H1 (cell line): ENCODE measurements at regions not wholly inside any gene's neighbourhood (a gene's known extent, or its start where the extent isn't known, plus 50 kb on each side); places are given as distances from the start of the nearest gene placed in this dataset.

Source experiments
- CTCF ChIA-PET: fragments of 300-600 bp; sonication (Branson Sonifier 250); formaldehyde crosslinking; loops from one replicate; lab custom pipeline; 2021; ENCODE audit not compliant: partially characterized antibody; lab: Charles Lee
- POLR2A ChIA-PET: fragments of 300-600 bp; sonication (Branson Sonifier 250); formaldehyde crosslinking; loops from one replicate; lab custom pipeline; 2021; ENCODE audit warnings: inconsistent platforms; ENCODE audit not compliant: partially characterized antibody; lab: Charles Lee
- DNase-seq, 2 experiments: peaks; one replicate each; pipeline versions ENCODE4 v3.0.0 to v3.0.0-alpha.2; 2010 to 2022; ENCODE audit warnings: low spot score in 2 of 2, low read depth in 1 of 2, mixed read lengths in 1 of 2
- FAIRE-seq: peaks from 2 replicates; lab custom pipeline; 2011; peaks lifted over from hg19 to GRCh38; lab: Jason Lieb, UNC
- H2AFZ ChIP-seq: 2 replicates; pipeline ENCODE4 v1.8.1; 2012; ENCODE audit warnings: low read length, inconsistent platforms
- H2AK5ac ChIP-seq: 2 replicates; pipeline ENCODE4 v1.6.1; 2013; ENCODE audit warnings: low read depth, low read length
- H2BK120ac ChIP-seq: replicated peaks from 2 replicates; pipeline ENCODE3; 2013; ENCODE audit warnings: low read depth, low read length, inconsistent platforms
- H2BK12ac ChIP-seq: 2 replicates; pipeline ENCODE4 v1.6.1; 2013; ENCODE audit warnings: low read depth, low read length
- H2BK15ac ChIP-seq: 2 replicates; pipeline ENCODE4 v1.6.1; 2013; ENCODE audit warnings: low read length
- H2BK20ac ChIP-seq: 2 replicates; pipeline ENCODE4 v1.6.1; 2013; ENCODE audit warnings: low read length
- H2BK5ac ChIP-seq: 2 replicates; pipeline ENCODE4 v1.6.1; 2013; ENCODE audit warnings: low read depth, low read length
- H3K14ac ChIP-seq: 2 replicates; pipeline ENCODE4 v1.6.1; 2013; ENCODE audit warnings: inconsistent platforms; ENCODE audit not compliant: insufficient read length
- H3K18ac ChIP-seq: 2 replicates; pipeline ENCODE4 v1.6.1; 2013; ENCODE audit warnings: low read length; ENCODE audit errors: extremely low read depth
- H3K23ac ChIP-seq: 2 replicates; pipeline ENCODE4 v1.6.1; 2013; ENCODE audit warnings: inconsistent platforms; ENCODE audit not compliant: insufficient read length
- H3K23me2 ChIP-seq: 2 replicates; pipeline ENCODE4 v1.6.1; 2013; ENCODE audit warnings: low read depth, low read length
- H3K27ac ChIP-seq: 2 replicates; pipeline ENCODE4 v1.6.1; 2011; ENCODE audit warnings: low read depth, low read length, inconsistent platforms
- H3K27me3 ChIP-seq, 4 experiments: replicated peaks in 1 of 4; 1 replicate in 1 of 4; 2 replicates in 3 of 4; pipeline versions ENCODE4 v1.6.1 to v1.8.1; 2011 to 2013; ENCODE audit warnings: low read length in 3 of 4, mild to moderate bottlenecking in 3 of 4, inconsistent platforms in 2 of 4, mixed read lengths in 2 of 4, moderate library complexity in 1 of 4; ENCODE audit not compliant: control insufficient read depth in 3 of 4, insufficient read depth in 3 of 4; ENCODE audit errors: extremely low read depth in 1 of 4
- H3K36me3 ChIP-seq, 4 experiments: 2 replicates each; pipeline versions ENCODE4 v1.6.1 to v1.8.1; 2011 to 2013; ENCODE audit warnings: mild to moderate bottlenecking in 4 of 4, low read length in 3 of 4, moderate library complexity in 2 of 4, control low read depth in 1 of 4, inconsistent platforms in 1 of 4; ENCODE audit not compliant: insufficient read depth in 4 of 4, control insufficient read depth in 2 of 4
- H3K4ac ChIP-seq: replicated peaks from 2 replicates; pipeline ENCODE3; 2013; ENCODE audit warnings: low read length, low read depth, mixed read lengths, inconsistent platforms; ENCODE audit not compliant: insufficient read length
- H3K4me1 ChIP-seq, 4 experiments: replicated peaks in 1 of 4; 1 replicate in 1 of 4; 2 replicates in 3 of 4; pipeline versions ENCODE4 v1.6.1 to v1.8.1; 2011 to 2013; ENCODE audit warnings: low read length in 3 of 4, inconsistent platforms in 2 of 4, mixed read lengths in 1 of 4; ENCODE audit not compliant: insufficient read depth in 4 of 4, control insufficient read depth in 3 of 4
- H3K4me2 ChIP-seq, 2 experiments: 2 replicates each; pipeline versions ENCODE4 v1.6.1 to v1.8.1; 2011 to 2013; ENCODE audit warnings: low read depth in 2 of 2, low read length in 2 of 2, control low read depth in 1 of 2, inconsistent platforms in 1 of 2, mild to moderate bottlenecking in 1 of 2; ENCODE audit not compliant: insufficient read depth in 1 of 2
- H3K4me3 ChIP-seq, 4 experiments: fragments of 200-600, 300-600 bp in 1 of 4; sonication (generic), shearing (Covaris generic), sonication (Bioruptor Twin) in 1 of 4; 2 replicates each; pipeline versions ENCODE4 v1.5.1 to v1.8.1; 2011 to 2016; ENCODE audit warnings: low read length in 4 of 4, low read depth in 3 of 4, control low read depth in 2 of 4, inconsistent platforms in 2 of 4, mild to moderate bottlenecking in 2 of 4, mixed read lengths in 1 of 4, moderate library complexity in 1 of 4; ENCODE audit not compliant: insufficient read depth in 2 of 4; ENCODE audit errors: extremely low read depth in 1 of 4
- H3K56ac ChIP-seq: replicated peaks from 2 replicates; pipeline ENCODE3; 2013; ENCODE audit warnings: low read depth, mild to moderate bottlenecking, mixed read lengths, low read length, inconsistent platforms; ENCODE audit not compliant: insufficient read length
- H3K79me1 ChIP-seq: 2 replicates; pipeline ENCODE4 v1.6.1; 2013; ENCODE audit warnings: low read depth, low read length, control low read depth
- H3K79me2 ChIP-seq, 2 experiments: 2 replicates each; pipeline versions ENCODE4 v1.6.1 to v1.8.1; 2012 to 2013; ENCODE audit warnings: low read length in 2 of 2, mild to moderate bottlenecking in 2 of 2, inconsistent platforms in 1 of 2; ENCODE audit not compliant: insufficient read depth in 2 of 2, control insufficient read depth in 1 of 2
- H3K9ac ChIP-seq, 4 experiments: replicated peaks in 1 of 4; 1 replicate in 1 of 4; 2 replicates in 3 of 4; pipeline versions ENCODE4 v1.6.1 to v1.8.1; 2011 to 2013; ENCODE audit warnings: low read depth in 3 of 4, low read length in 3 of 4, control low read depth in 2 of 4, mild to moderate bottlenecking in 2 of 4, moderate library complexity in 2 of 4, inconsistent platforms in 1 of 4; ENCODE audit errors: extremely low read depth in 1 of 4
- H3K9me3 ChIP-seq, 2 experiments: 2 replicates each; pipeline versions ENCODE4 v1.6.1 to v1.8.1; 2012 to 2013; ENCODE audit warnings: mild to moderate bottlenecking in 2 of 2, moderate library complexity in 2 of 2, control low read depth in 1 of 2, inconsistent platforms in 1 of 2, low read depth in 1 of 2, low read length in 1 of 2, mixed read lengths in 1 of 2; ENCODE audit not compliant: insufficient read depth in 2 of 2
- H4K20me1 ChIP-seq, 2 experiments: replicated peaks in 1 of 2; 2 replicates each; pipeline versions ENCODE3 to v1.8.1; 2011 to 2013; ENCODE audit warnings: inconsistent platforms in 2 of 2, low read length in 2 of 2, mild to moderate bottlenecking in 1 of 2; ENCODE audit not compliant: insufficient read depth in 2 of 2, control insufficient read depth in 1 of 2
- H4K5ac ChIP-seq: 2 replicates; pipeline ENCODE4 v1.6.1; 2013; ENCODE audit warnings: low read length, low read depth, mixed read lengths, inconsistent platforms; ENCODE audit not compliant: insufficient read length
- H4K8ac ChIP-seq: 2 replicates; pipeline ENCODE4 v1.8.0; 2013; ENCODE audit warnings: mild to moderate bottlenecking, moderate library complexity, low read length, inconsistent platforms; ENCODE audit not compliant: insufficient read depth; ENCODE audit errors: extremely low read depth
- H4K91ac ChIP-seq: replicated peaks from 2 replicates; pipeline ENCODE3; 2013; ENCODE audit warnings: low read length, mixed read lengths, inconsistent platforms; ENCODE audit not compliant: insufficient read length
- CHD1 ChIP-seq: IDR thresholded peaks from 2 replicates; pipeline ENCODE4 v1.6.1; 2012; ENCODE audit warnings: low read depth, low read length, improper control_type of control experiment
- CREB1 ChIP-seq: IDR thresholded peaks from 2 replicates; pipeline ENCODE4 v1.6.1; 2012; ENCODE audit warnings: inconsistent platforms
- CTBP2 ChIP-seq: IDR thresholded peaks from 2 replicates; pipeline ENCODE4 v1.7.0; 2011; ENCODE audit warnings: borderline replicate concordance, mild to moderate bottlenecking, moderate library complexity, mixed read lengths, low read length; ENCODE audit not compliant: insufficient read depth, insufficient read length
- EGR1 ChIP-seq: IDR thresholded peaks from 2 replicates; pipeline ENCODE4 v1.6.1; 2011; ENCODE audit warnings: low read depth, low read length, borderline replicate concordance
- FOSL1 ChIP-seq: IDR thresholded peaks from 2 replicates; pipeline ENCODE4 v1.6.1; 2011; ENCODE audit warnings: mild to moderate bottlenecking, low read depth, low read length, moderate library complexity; ENCODE audit not compliant: insufficient read depth
- GABPA ChIP-seq: IDR thresholded peaks from 2 replicates; pipeline ENCODE4 v1.6.1; 2011; ENCODE audit warnings: mild to moderate bottlenecking, low read length, moderate library complexity, borderline replicate concordance; ENCODE audit not compliant: insufficient read depth
- GTF2F1 ChIP-seq: IDR thresholded peaks from 2 replicates; pipeline ENCODE4 v1.6.1; 2012; ENCODE audit warnings: low read depth, low read length, improper control_type of control experiment, borderline replicate concordance
- POLR2A ChIP-seq, 2 experiments: IDR thresholded peaks; 1 replicate in 1 of 2; 2 replicates in 1 of 2; pipeline ENCODE4 v1.6.1; 2011; ENCODE audit warnings: low read depth in 2 of 2, low read length in 2 of 2, mild to moderate bottlenecking in 2 of 2; ENCODE audit errors: control extremely low read depth in 1 of 2
- POLR2AphosphoS5 ChIP-seq: IDR thresholded peaks from 2 replicates; pipeline ENCODE4 v1.6.1; 2011; ENCODE audit warnings: low read depth, low read length
- SAP30 ChIP-seq: fragments of 300-600 bp; sonication (generic); IDR thresholded peaks from 2 replicates; pipeline ENCODE4 v1.7.1; 2012; ENCODE audit warnings: low read length, moderate library complexity, mild to moderate bottlenecking, inconsistent platforms; ENCODE audit not compliant: insufficient read depth, insufficient replicate concordance
- SP1 ChIP-seq: IDR thresholded peaks from 2 replicates; pipeline ENCODE4 v1.6.1; 2011; ENCODE audit warnings: low read depth, low read length
- SRF ChIP-seq: IDR thresholded peaks from 2 replicates; pipeline ENCODE4 v1.6.1; 2011; ENCODE audit warnings: mild to moderate bottlenecking, low read depth, low read length, moderate library complexity
- TBP ChIP-seq: IDR thresholded peaks from 2 replicates; pipeline ENCODE4 v1.6.1; 2011; ENCODE audit warnings: low read depth, low read length, improper control_type of control experiment
- WGBS, 2 experiments: shearing (Covaris generic) in 1 of 2; methylation state at CpG; one replicate each; pipeline versions ENCODE4 v1.1.6 to v1.1.7; 2013 to 2015; ENCODE audit warnings: low lambda C conversion rate in 2 of 2, mixed read lengths in 2 of 2, inconsistent platforms in 1 of 2, low coverage in 1 of 2, missing lambda C conversion rate in 1 of 2; ENCODE audit not compliant: insufficient replicate concordance in 2 of 2, insufficient coverage in 1 of 2, insufficient read length in 1 of 2; ENCODE audit errors: extremely low coverage in 1 of 2, missing lambda C conversion rate in 1 of 2; 5-methylcytosine and 5-hydroxymethylcytosine counted together

GRCh38 chr6:167409079-167409478 lies 84.2 kb downstream of the TTLL2 start:
- Histone ChIP-seq H4K5ac (no peak overlapping the region), H4K91ac (peak overlapping the region; percentile 13), H2BK5ac (no peak overlapping the region), H3K36me3 (no peaks in the 10 kb centered on the region; a peak in 1 of 8 replicates), H3K79me2 (no peaks in the 10 kb centered on the region), H2AK5ac (no peak overlapping the region), H3K27me3 (no peaks in the 10 kb centered on the region), H3K27ac (no peak overlapping the region), H3K14ac (no peak overlapping the region), H3K9ac (no peak overlapping the region), H3K4ac (no peak overlapping the region), H3K56ac (no peak overlapping the region), H2AFZ (no peak overlapping the region), H2BK120ac (no peak overlapping the region), H2BK12ac (no peak overlapping the region), H4K20me1 (no peaks in the 10 kb centered on the region), H2BK20ac (0 out of 2 replicates have a peak overlapping the region, but pooled peaks have one; percentile 16), H3K23ac (no peak overlapping the region), H4K8ac (no peak overlapping the region), H3K18ac (no peak overlapping the region), H3K23me2 (no peaks in the 10 kb centered on the region), H3K79me1 (no peaks in the 10 kb centered on the region), H3K4me1 (peaks cover 0 to 15% (median 4%) of the 10 kb centered on the region in 4 experiments; a peak in 5 of 7 replicates), H2BK15ac (peak overlapping the region; percentile 65; the same call in 1 of the 2 replicates), H3K4me2 (no peak overlapping the region), H3K9me3 (no peaks in the 10 kb centered on the region), H3K4me3 (no peak overlapping the region)
- DNase-seq (no peak), FAIRE-seq (no peak)
- WGBS, 2 experiments: 95% methylated on average over 11 of the region's 11 CpGs; no CpG with 5 or more reads in 1 of the 2 experiments
- CTCF ChIA-PET: interaction anchor here (1.1 kb wide), 1 partner anchor 197 kb away, joined by 3 read pairs; no protein-coding TSS in a partner anchor
- POLR2A ChIA-PET: no interaction called here
- TF ChIP-seq SAP30: no peak
- TF ChIP-seq FOSL1: no peak
- TF ChIP-seq TBP: no peak
- no peak for TF ChIP-seq SRF
- no peak for TF ChIP-seq EGR1
- TF ChIP-seq SP1: no peak
- TF ChIP-seq GABPA: no peak
- no peak for TF ChIP-seq GTF2F1
- no peak for TF ChIP-seq CHD1
- TF ChIP-seq POLR2AphosphoS5: no peak
- TF ChIP-seq POLR2A (IDR thresholded peaks at IDR 0.05; ENCODE audit: control extremely low read depth in 1 of 2, low read depth in 2 of 2, low read length in 2 of 2): no peak
- TF ChIP-seq CREB1: no peak
- no peak for TF ChIP-seq CTBP2
